ENCODE measurements at regions not wholly inside any gene's neighbourhood (a gene's known extent, or its start where the extent isn't known, plus 50 kb on each side); places are given as distances from the start of the nearest gene placed in this dataset.

DNA sequence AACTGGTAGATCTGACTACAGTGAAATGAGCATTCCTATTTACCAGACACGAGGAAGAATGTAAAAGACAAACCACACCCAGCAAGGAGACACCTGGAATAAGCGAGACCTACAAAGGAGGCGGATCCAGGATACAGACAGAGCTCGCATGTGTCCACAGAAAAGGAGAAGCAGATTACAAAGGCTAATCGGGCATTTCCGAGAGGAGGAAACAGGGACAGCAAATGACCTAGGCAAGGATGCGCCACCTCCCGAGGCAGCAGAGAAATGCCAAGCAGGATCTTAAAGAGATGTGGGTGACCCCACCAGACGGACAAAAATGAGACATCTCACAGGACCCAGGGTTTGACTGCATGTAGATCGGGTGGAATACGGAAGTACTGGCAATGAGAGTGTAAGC lies 63.2 kb upstream of the IQSEC1 start:
- ATAC-seq (no peak), FAIRE-seq (no peak), DNase-seq (ENCODE audit: low read depth, low spot score) (no peak)
- intact Hi-C loops (cut with micrococcal nuclease; ENCODE audit: unreplicated experiment) = no loop called here
- TF ChIP-seq SMAD1 (IDR thresholded peaks at IDR 0.05; ENCODE audit: low read depth, partially characterized antibody) (no peak), CHD1 (IDR thresholded peaks at IDR 0.05; ENCODE audit: low read depth, low read length) (no peak), KAT2A (conservative IDR thresholded peaks at IDR 0.05; ENCODE audit: control insufficient read depth, low read depth, low read length) (no peak), BMI1 (IDR thresholded peaks at IDR 0.05; ENCODE audit: borderline replicate concordance) (no peak), NFYA (IDR thresholded peaks at IDR 0.05; ENCODE audit: borderline replicate concordance, low read depth, low read length) (no peak), IKZF2 (IDR thresholded peaks at IDR 0.05) (no peak), POLR2AphosphoS5 (IDR thresholded peaks at IDR 0.05; ENCODE audit: low read length) (no peak), ESRRA (IDR thresholded peaks at IDR 0.05; ENCODE audit: low read length) (no peak), NRF1 (conservative IDR thresholded peaks at IDR 0.05; ENCODE audit: low read depth, low read length) (no peak), SUPT20H (IDR thresholded peaks at IDR 0.05; ENCODE audit: borderline replicate concordance, control insufficient read depth, low read depth, low read length) (no peak), EZH2 (IDR thresholded peaks at IDR 0.05; ENCODE audit: borderline replicate concordance, control insufficient read depth, low read depth, low read length) (no peak), HDAC6 (IDR thresholded peaks at IDR 0.05; ENCODE audit: unreplicated experiment) (no peak), TAF1 (IDR thresholded peaks at IDR 0.05; ENCODE audit: borderline replicate concordance, low read depth, low read length) (no peak), POLR2AphosphoS2 (IDR thresholded peaks at IDR 0.05; ENCODE audit: low read depth, low read length) (no peak)
- TF ChIP-seq, protein P1, sequence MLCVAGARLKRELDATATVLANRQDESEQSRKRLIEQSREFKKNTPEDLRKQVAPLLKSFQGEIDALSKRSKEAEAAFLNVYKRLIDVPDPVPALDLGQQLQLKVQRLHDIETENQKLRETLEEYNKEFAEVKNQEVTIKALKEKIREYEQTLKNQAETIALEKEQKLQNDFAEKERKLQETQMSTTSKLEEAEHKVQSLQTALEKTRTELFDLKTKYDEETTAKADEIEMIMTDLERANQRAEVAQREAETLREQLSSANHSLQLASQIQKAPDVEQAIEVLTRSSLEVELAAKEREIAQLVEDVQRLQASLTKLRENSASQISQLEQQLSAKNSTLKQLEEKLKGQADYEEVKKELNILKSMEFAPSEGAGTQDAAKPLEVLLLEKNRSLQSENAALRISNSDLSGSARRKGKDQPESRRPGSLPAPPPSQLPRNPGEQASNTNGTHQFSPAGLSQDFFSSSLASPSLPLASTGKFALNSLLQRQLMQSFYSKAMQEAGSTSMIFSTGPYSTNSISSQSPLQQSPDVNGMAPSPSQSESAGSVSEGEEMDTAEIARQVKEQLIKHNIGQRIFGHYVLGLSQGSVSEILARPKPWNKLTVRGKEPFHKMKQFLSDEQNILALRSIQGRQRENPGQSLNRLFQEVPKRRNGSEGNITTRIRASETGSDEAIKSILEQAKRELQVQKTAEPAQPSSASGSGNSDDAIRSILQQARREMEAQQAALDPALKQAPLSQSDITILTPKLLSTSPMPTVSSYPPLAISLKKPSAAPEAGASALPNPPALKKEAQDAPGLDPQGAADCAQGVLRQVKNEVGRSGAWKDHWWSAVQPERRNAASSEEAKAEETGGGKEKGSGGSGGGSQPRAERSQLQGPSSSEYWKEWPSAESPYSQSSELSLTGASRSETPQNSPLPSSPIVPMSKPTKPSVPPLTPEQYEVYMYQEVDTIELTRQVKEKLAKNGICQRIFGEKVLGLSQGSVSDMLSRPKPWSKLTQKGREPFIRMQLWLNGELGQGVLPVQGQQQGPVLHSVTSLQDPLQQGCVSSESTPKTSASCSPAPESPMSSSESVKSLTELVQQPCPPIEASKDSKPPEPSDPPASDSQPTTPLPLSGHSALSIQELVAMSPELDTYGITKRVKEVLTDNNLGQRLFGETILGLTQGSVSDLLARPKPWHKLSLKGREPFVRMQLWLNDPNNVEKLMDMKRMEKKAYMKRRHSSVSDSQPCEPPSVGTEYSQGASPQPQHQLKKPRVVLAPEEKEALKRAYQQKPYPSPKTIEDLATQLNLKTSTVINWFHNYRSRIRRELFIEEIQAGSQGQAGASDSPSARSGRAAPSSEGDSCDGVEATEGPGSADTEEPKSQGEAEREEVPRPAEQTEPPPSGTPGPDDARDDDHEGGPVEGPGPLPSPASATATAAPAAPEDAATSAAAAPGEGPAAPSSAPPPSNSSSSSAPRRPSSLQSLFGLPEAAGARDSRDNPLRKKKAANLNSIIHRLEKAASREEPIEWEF (IDR thresholded peaks at IDR 0.05; ENCODE audit: insufficient replicate concordance, low read depth, low read length) = no peak
- TF ChIP-seq, protein P2, sequence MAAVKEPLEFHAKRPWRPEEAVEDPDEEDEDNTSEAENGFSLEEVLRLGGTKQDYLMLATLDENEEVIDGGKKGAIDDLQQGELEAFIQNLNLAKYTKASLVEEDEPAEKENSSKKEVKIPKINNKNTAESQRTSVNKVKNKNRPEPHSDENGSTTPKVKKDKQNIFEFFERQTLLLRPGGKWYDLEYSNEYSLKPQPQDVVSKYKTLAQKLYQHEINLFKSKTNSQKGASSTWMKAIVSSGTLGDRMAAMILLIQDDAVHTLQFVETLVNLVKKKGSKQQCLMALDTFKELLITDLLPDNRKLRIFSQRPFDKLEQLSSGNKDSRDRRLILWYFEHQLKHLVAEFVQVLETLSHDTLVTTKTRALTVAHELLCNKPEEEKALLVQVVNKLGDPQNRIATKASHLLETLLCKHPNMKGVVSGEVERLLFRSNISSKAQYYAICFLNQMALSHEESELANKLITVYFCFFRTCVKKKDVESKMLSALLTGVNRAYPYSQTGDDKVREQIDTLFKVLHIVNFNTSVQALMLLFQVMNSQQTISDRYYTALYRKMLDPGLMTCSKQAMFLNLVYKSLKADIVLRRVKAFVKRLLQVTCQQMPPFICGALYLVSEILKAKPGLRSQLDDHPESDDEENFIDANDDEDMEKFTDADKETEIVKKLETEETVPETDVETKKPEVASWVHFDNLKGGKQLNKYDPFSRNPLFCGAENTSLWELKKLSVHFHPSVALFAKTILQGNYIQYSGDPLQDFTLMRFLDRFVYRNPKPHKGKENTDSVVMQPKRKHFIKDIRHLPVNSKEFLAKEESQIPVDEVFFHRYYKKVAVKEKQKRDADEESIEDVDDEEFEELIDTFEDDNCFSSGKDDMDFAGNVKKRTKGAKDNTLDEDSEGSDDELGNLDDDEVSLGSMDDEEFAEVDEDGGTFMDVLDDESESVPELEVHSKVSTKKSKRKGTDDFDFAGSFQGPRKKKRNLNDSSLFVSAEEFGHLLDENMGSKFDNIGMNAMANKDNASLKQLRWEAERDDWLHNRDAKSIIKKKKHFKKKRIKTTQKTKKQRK (IDR thresholded peaks at IDR 0.05; ENCODE audit: low read depth, low read length) = no peak
- no TSS peak for BruUV-seq (replicated peaks)
- Histone ChIP-seq H3K27me3 (replicated peaks in 1 of 2; ENCODE audit: control insufficient read depth in 2 of 2, insufficient read depth in 2 of 2, low read length in 1 of 2) (peaks cover 3 to 5% of the 10 kb centered on the region in 2 experiments; a peak in 3 of 4 replicates), H3K79me2 (ENCODE audit: control insufficient read depth, insufficient read depth, low read length) (no peaks in the 10 kb centered on the region), H3K36me3 (ENCODE audit: control insufficient read depth in 2 of 2, insufficient read depth in 2 of 2, low read length in 1 of 2) (no peaks in the 10 kb centered on the region), H3K4me2 (ENCODE audit: control insufficient read depth, insufficient read depth) (no peak overlapping the region), H3K9ac (ENCODE audit: control insufficient read depth, insufficient read depth, low read length) (no peak overlapping the region), H2AFZ (ENCODE audit: control insufficient read depth, low read depth, low read length) (no peak overlapping the region), H3K9me3 (replicated peaks; ENCODE audit: control insufficient read depth, insufficient read depth, low read length) (no peaks in the 10 kb centered on the region), H3K4me1 (ENCODE audit: control insufficient read depth, insufficient read depth, low read length) (no peaks in the 10 kb centered on the region), H3K4me3 (no peak overlapping the region), H4K20me1 (ENCODE audit: control insufficient read depth, insufficient read depth) (no peaks in the 10 kb centered on the region), H3K27ac (ENCODE audit: control insufficient read depth, insufficient read depth) (no peak overlapping the region)
- ChIA-PET SMC1A (ENCODE audit: uncharacterized antibody, unreplicated experiment) (no interaction called here), RAD21 (ENCODE audit: unreplicated experiment) (no interaction called here), POLR2A (no interaction called here), CTCF (interaction anchor here (0.6 to 1.2 kb wide), 2 partner anchors 9 to 739 kb away, joined by 3 read pairs; no protein-coding TSS in a partner anchor)
- in situ Hi-C loops (cut with MboI) = no loop called here
- 47% methylated on average over 11 of the region's 11 CpGs for WGBS (ENCODE audit: insufficient coverage, insufficient replicate concordance, low lambda C conversion rate, missing lambda C conversion rate)
